Omental fat pad (tissue), 3 donors: ENCODE measurements at regions not wholly inside any gene's neighbourhood (a gene's known extent, or its start where the extent isn't known, plus 50 kb on each side); places are given as distances from the start of the nearest gene placed in this dataset.

Experiments
- ATAC-seq: fragments of 150-250 bp; one replicate; pipeline ENCODE4 v1.9.1; 2016; ENCODE audit warnings: mild to moderate bottlenecking, moderate library complexity; ENCODE audit not compliant: low FRiP score
- DNase-seq: peaks from one replicate; pipeline ENCODE4 v3.0.0-alpha.2; 2019; ENCODE audit warnings: low spot score
- TF ChIP-seq, protein P1 (sequence below), 3 donors: fragments of 450-650 bp; IDR thresholded peaks; one replicate each; pipeline ENCODE4 v1.5.1; 2016 to 2017; ENCODE audit warnings: antibody characterized with exemption in 3 of 3, mild to moderate bottlenecking in 3 of 3, moderate library complexity in 2 of 3

DNA sequence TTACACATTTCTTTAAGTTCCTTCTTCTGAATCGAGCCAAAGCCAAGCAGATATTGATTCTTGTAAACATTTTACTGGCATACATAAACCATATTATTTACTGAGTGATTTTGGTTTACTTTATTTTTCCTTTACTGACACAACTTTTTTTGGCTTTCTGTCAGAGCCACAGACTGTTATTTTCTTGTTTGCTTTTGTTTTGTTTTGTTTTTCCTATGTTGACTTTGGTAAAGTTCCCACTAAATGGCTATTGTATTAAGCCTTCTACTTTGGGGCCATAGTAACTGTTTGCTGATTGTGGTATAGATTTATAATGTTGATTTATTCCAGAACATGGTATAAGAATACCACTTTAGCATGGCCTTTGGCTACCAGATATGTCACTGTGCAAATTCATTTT lies 419.4 kb downstream of the DCDC2C start:
- TF ChIP-seq, protein P1, sequence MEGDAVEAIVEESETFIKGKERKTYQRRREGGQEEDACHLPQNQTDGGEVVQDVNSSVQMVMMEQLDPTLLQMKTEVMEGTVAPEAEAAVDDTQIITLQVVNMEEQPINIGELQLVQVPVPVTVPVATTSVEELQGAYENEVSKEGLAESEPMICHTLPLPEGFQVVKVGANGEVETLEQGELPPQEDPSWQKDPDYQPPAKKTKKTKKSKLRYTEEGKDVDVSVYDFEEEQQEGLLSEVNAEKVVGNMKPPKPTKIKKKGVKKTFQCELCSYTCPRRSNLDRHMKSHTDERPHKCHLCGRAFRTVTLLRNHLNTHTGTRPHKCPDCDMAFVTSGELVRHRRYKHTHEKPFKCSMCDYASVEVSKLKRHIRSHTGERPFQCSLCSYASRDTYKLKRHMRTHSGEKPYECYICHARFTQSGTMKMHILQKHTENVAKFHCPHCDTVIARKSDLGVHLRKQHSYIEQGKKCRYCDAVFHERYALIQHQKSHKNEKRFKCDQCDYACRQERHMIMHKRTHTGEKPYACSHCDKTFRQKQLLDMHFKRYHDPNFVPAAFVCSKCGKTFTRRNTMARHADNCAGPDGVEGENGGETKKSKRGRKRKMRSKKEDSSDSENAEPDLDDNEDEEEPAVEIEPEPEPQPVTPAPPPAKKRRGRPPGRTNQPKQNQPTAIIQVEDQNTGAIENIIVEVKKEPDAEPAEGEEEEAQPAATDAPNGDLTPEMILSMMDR (IDR thresholded peaks at IDR 0.05) = no peak
- DNase-seq (no peak), ATAC-seq (no peak)

DNA sequence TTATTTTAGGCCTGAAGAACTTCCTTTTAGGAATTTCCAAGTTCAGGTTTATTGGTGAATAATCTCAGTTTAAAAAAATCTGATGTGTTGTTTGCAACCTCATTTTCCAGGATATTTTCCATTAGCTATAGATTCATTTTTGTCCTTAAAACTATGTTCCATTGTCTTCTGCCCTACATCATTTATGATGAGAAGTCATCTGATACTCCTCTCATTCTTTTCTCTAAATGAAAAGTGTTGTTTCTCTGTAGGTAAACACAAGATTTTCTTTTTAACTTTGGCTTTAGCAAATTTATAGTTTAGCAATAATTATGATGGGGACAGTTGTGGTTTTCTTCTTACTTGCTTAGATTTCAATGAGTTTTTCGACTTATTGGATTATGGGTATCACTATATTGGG lies 427.3 kb downstream of the DCDC2C start:
- ATAC-seq = no peak
- TF ChIP-seq, protein P1 (IDR thresholded peaks at IDR 0.05) = no peak
- no peak for DNase-seq

DNA sequence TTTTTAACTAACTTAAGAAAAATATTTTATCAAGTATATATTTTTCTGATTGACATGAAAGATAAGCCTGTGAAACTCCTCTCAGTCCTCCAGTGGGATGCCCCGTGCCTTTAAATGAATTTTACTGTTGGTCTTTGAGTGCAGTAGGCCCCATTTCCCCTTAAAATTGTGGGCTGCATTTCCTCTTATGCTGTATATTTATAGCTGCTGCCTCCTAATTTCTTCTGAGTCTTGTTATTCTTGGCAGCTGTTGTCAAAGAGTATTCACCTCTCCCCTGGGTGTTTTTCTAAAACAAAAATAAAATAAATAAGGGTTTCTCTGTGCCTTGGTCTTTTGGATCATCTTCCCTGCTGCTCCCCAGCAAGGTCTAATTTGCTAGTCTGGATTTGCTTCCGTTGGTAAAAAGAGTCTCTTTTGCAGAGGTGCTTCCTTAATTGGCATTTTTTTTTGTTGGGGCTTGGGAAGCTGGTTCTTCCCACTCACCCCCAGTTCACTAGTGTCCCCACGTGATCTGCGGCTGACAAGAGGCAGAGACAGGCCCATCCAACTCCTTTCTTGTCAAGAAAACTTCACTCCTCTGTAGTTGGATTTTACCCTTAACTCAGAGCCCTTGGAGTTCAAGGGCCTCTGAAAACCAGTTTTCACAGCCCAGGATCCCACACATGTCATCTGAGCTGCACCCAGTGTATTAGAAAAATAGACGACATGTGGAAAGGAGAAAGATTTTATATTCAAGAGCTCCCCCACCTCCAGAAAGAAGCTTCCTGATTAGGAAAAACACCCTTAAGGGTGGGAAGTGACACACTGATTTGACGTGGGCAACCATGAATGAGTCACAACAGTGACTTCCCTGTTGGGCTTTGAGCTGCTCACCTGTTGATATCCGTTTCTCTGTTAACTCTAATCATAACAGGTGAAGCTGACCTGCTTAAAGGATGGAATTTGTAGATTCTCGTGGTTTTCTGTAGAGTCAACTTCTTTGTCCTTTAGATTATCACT lies 431.5 kb downstream of the DCDC2C start:
- TF ChIP-seq, protein P1 (IDR thresholded peaks at IDR 0.05) = no peak
- ATAC-seq = no peak
- DNase-seq = no peak

DNA sequence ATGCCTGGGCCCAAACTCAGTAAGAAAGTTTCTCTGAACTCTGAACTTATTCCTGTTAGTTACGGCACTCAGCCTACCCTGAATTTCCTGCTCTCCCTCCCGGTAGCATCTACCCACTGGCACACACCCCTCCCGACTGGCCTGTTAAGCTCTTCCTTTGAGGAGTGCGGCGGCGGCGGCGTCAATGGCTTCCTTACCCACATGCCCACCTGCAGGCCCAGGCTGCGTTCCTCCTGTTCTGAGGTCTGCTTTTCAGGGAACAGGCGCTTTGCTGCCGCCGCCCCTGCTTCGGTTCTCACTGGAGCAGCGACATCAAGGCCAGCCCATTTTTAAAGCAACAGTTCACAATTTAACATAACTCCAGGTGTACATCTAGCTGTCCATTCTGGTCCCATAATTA lies 432.4 kb downstream of the DCDC2C start:
- TF ChIP-seq, protein P1 (IDR thresholded peaks at IDR 0.05) = no peak
- DNase-seq (no peak), ATAC-seq (no peak)

DNA sequence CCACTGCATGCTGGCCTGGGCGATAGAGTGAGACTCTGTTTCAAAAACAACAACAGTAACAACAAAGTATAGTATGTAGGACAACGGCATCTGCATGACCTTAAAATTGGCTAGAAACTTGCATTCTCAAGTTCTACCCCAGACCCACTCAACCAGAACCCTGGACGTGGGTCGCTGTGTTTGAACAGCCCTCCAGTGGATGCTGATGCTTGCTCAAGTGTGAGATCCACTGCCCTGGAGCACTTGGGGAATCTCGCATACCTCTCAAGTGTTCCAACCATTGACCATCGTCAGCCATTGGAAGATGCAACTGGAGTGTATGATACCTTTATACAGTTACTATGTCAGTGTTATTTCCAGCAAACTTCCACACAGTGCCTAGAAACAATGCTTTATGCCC lies 435.9 kb downstream of the DCDC2C start:
- TF ChIP-seq, protein P1 (IDR thresholded peaks at IDR 0.05) = no peak
- ATAC-seq (no peak), DNase-seq (no peak)

DNA sequence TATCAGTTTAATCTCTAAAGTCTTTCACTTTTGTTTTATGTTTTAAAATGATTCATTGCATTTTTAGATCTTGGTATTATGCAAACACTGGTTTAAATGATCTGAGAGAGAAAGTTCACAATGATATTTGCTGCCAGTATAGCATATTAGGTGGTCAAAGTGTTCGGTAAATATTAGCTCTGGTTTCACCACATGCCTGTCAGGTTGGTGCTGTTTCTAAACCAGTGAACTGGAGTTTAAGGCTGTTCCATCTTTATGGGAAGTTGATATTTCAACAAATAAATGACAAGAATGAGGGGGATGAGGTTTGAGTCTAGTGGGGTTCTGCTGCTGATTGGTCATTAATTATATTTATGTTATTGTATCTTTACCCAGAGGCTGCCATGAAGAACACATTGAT lies 436.4 kb downstream of the DCDC2C start:
- DNase-seq = no peak
- ATAC-seq = no peak
- TF ChIP-seq, protein P1 (IDR thresholded peaks at IDR 0.05) = no peak
